HG03558 (cell line): ENCODE measurements at regions not wholly inside any gene's neighbourhood (a gene's known extent, or its start where the extent isn't known, plus 50 kb on each side); places are given as distances from the start of the nearest gene placed in this dataset.

Experiments used
- ATAC-seq: cut with Tn5 transposase; IDR thresholded peaks from one replicate; pipeline ENCODE4 v1.9.1; 2021; ENCODE audit warnings: moderate number of reproducible peaks; ENCODE audit not compliant: unreplicated experiment; ENCODE audit errors: extremely low read depth

- ATAC-seq, result no peak
Observed at GRCh38 chr13:85332615-85333014, 466.6 kb downstream of the SLITRK6 start.

DNA sequence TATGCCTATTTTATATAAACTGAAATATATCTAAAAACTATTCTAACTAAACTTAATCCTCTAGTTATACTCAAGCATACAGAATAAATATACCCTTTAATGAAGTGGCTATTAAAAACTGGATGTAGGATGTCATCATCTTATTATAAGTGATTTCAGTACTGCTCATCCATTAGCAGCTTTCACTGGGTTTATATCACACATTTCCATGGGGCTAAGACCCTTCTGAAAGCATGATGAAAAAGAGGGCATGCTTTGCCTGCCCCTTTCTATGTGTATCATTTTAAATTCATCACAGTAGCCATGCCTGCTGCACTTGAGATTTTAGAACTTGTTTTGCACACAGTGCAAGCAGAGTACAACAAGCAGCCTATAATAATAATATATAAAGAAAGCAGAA is 477.5 kb downstream of the SLITRK6 start:
- no peak for ATAC-seq

GRCh38 chr13:85317781-85318180 is 481.4 kb downstream of the SLITRK6 start:
- ATAC-seq, result no peak

DNA sequence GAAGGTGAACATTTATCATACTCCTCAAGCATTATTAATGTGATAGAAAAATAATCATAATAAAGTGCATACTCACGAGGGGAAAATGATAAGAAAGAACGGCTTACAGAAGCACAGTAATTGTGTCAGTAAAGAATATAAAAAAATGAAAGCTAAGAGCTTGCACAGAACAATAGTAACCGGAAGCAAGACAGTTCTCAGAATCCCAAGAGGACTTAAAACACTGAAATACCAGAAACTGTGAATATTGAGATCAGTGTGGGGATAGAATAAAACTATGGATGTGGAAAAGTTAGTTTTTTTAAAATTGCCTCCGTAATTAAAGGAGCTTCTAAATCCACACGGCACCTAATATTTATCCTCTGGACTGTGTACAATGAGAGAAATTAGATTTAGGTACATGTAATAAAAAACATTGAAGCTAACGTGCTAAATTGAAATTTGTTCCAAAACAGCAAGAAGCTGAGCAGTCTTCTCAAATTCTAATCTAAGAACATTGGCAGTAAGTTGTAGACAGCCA is 482.7 kb downstream of the SLITRK6 start:
- no peak for ATAC-seq

- ATAC-seq, result no peak
Observed at GRCh38 chr13:85314686-85315085, 484.5 kb downstream of the SLITRK6 start.

DNA sequence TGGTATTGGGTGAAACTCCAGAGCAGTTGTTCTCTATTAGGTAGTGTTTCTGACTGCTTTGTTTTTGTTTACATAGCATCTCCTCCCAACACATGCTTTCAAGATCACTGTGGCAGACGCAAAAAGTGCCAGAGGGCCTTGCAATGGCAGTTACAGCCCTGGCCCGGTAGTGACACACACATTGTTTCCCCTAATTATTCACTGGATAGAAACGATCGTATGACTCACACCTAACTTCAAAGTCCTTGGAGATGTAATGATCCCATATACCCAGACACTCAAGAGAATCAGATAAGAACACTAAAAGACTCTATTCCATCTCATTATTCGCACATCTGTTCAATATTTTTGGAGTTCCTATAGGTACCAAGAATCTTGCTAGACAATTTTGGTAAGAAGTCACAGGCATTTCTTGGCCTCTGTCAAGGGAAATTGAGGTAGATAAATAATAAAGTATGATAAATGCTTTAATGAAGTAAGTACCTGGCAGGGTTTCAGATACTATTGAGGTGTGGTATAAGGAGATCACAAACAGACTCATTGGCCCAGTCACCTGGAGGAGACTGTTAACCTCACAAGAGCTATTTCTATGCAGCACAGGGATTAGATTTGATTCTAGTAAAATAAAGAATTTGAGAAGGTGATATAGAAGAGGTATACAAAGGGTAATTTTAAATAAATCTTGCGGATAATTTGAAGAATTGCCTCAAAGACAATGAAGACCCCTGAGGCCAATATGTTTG is 485.3 kb downstream of the SLITRK6 start:
- ATAC-seq, result no peak

GRCh38 chr13:85312071-85312470 is 487.1 kb downstream of the SLITRK6 start:
- ATAC-seq, result no peak

DNA sequence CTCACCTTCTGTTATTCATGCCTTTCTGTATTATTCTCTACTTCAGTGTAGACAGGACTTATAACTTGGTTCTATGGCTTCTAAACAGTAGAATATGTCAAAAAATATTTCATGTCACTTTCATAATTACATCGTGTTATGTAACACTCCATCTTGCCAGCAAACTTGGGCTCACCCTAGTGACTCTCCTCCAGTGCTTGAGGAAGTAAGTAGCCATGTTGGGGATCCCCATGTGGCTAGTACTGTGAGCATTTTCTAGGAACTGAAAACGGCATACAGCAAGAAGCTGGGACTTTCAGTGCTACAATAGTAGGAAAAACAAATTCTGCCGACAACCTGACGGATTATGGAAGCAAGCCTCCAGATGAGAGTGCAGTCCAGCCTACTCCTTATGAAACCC is 495.6 kb downstream of the SLITRK6 start:
- ATAC-seq, result no peak

DNA sequence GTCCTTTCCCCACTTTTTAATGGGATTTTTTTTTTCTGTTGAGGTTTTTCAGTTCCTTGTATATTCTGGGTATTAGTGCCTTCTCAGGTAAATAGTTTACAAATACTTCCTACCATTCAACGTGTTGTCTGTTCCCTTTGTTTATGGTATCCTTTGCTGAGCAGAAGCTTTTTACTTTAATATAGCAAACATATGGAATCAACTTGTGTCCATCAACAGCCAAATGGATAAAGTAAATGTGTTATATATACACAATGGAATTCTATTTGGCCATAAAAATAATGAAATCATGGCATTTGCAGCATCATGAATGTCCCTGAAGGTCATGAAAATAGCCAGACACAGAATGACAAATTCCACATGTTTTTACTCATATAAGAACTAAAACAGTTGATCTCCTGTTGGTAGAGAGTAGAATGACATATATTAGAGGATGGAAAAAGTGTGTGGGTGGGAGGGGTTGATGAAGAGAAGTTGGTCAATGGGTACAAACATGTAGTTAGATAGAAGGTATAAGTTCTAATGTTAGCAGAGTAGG is 500.8 kb downstream of the SLITRK6 start:
- no peak for ATAC-seq

DNA sequence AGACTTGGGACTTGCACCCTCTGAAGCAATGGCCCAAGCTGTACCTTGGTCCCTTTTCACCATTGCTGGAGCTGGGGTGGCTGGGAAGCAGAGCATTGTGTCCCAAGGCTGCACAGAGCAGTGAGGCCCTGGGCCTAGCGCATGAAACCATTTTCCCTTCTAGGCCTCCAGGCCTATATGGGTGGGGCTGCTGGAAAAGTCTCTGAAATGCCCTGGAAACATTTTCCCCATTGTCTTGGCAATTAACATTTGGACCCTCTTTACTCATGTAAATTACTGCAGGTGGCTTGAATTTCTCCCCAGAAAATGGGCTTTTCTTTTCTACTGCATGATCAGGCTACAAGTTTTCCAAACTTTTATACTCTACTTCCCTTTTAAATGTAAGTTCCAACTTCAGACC is 510.5 kb downstream of the SLITRK6 start:
- ATAC-seq, result no peak

GRCh38 chr13:85287528-85287927 is 511.7 kb downstream of the SLITRK6 start:
- ATAC-seq, result no peak

DNA sequence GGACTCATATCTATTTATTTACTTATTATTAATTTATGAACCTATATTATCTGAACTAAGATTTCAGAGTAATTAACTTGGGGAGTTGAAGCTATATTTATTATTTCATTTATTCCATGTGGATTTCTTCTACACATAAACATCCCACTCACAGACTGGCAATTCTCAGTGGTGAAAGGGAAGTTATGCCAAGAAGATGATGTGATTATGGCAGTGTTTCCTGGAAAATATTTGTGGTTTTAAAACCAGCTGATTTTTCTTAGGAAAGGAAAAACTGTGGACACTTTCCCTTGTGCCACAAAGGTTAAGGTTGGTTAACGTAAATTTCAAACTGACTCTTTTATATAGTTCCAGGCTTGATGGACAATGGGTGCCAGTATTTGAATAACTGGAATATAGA is 513.1 kb downstream of the SLITRK6 start:
- no peak for ATAC-seq

GRCh38 chr13:85284349-85284748 is 514.9 kb downstream of the SLITRK6 start:
- ATAC-seq, result no peak

DNA sequence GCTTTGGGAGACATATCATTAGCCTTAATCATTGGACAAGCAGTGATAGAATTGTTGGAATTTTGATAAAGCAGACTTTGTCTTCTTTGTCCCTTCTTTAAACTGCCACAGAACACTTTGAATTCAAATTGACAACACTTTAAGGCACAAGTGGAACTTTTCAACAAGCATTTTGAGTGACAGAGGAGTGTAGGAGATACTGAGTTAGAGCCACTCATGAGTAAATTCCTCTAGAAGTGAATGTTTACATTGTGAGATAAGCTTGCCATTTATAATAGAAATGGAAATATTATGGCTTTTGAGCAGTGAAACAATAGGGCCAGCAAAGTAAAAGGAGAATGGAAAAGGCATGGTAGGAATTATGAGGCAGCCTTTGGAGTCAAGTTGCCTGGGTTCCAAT is 515.8 kb downstream of the SLITRK6 start:
- ATAC-seq, result no peak

- ATAC-seq, result no peak
Observed at GRCh38 chr13:85282876-85283275, 516.3 kb downstream of the SLITRK6 start.

- ATAC-seq, result no peak
Observed at GRCh38 chr13:85278851-85279250, 520.4 kb downstream of the SLITRK6 start.

- ATAC-seq, result no peak
Observed at GRCh38 chr13:85277748-85278147, 521.5 kb downstream of the SLITRK6 start.

DNA sequence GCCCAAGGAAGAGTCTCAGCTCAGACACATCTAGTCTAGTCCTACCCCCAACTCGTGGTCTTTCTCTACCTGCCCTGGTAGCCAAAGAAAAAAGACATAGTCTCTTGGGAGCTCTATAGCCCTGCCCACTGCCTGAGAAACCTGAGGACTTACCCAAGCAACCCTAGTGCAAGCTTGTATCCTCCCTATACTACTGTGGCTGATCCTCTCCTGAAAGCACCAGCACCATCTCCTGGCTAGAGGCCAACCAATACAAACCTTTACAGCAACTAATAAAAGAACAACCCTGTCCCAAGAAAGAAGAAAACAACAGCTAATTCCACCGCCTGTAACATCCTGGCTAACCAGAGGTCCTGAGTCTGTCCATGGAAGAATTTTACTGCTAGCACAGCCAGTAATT is 532.4 kb downstream of the SLITRK6 start:
- no peak for ATAC-seq

DNA sequence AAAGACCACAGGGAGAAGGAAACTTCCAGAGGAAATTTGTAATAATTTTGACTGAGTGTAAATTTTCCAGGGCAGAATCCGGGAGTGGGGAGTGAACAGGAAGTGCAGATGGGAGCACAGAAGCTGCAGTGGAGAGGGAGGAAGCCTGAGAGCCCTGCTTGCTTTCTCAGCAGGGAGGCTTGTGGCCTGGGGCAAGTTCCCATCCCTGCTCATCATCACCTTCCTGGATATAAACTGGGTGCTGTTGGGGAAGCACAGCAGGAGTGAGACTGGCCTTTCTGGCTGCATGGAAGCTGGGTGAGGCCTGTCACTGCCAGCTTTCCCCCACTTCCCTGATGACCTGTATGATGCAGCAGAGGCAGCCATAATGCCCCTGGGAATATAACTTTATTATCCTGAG is 532.9 kb downstream of the SLITRK6 start:
- ATAC-seq, result no peak

DNA sequence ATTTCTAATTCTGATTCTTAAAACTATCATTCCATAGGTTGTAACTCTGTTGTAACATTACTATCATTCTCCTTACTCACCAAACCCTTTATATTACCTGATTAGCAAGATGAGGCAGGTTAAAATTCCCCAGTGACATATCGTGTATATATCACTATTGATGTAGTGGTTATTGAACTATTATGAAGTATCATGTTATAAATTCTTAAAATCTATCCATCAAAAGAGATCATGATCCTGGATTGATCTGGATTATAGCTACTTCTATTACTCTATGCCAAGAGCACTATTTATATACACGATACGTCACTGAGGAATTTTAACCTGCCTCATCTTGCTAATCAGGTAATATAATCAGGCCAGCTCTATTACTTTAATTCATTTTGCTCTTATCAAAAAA is 533.9 kb downstream of the SLITRK6 start:
- no peak for ATAC-seq

DNA sequence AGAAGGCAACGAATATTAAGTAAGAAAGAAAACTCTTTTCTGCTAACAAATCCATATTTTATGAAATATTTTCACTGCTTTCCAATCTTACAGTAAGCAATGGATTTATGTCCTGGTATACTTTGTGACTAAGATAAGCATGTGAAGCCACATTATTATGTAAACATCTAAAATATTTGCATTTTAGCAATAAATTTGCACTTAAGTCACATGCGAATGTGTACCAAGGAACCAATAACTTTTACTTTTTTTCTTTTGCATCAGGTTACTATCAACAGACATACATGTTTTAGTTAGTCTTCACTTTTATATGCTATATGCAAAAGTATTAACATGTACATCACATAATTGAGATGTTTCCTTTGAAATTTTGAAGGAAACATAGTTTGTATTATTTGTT is 536.7 kb downstream of the SLITRK6 start:
- no peak for ATAC-seq

- no peak for ATAC-seq
Observed at GRCh38 chr13:85261757-85262346, 537.4 kb downstream of the SLITRK6 start.
